ENCODE measurements at regions not wholly inside any gene's neighbourhood (a gene's known extent, or its start where the extent isn't known, plus 50 kb on each side); places are given as distances from the start of the nearest gene placed in this dataset.

GRCh38 chr1:72915581-72915980 lies 633.2 kb upstream of the NEGR1 start:
- 21 to 26% (median 25%) methylated on average over 6 of the region's 6 CpGs for WGBS, 4 donors
- Histone ChIP-seq H3K27me3 (no peaks in the 10 kb centered on the region), H3K36me3 (no peaks in the 10 kb centered on the region), H3K9me3 (peaks cover 0 to 2% (median 0%) of the 10 kb centered on the region in 12 donors), H3K27ac (no peak overlapping the region), H3K4me1 (no peaks in the 10 kb centered on the region), H3K4me3 (no peak overlapping the region)
- DNase-seq (no peak), ATAC-seq (no peak)
- intact Hi-C loops (cut with DNase I), result no loop called here
- TF ChIP-seq CTCF (IDR thresholded peaks at IDR 0.05), result no peak
- no peak for TF ChIP-seq POLR2A (IDR thresholded peaks at IDR 0.05)

GRCh38 chr1:72911656-72912055 lies 629.3 kb upstream of the NEGR1 start:
- no peaks in the 10 kb centered on the region for H3K27me3 ChIP-seq
- peaks cover 0 to 7% (median 0%) of the 10 kb centered on the region in 12 donors for H3K9me3 ChIP-seq
- no peak for ATAC-seq
- no peak overlapping the region for H3K4me3 ChIP-seq
- TF ChIP-seq POLR2A (IDR thresholded peaks at IDR 0.05) (no peak), CTCF (IDR thresholded peaks at IDR 0.05) (no peak)
- no peaks in the 10 kb centered on the region for H3K36me3 ChIP-seq
- WGBS, 4 donors, result 62 to 77% (median 64%) methylated on average over 3 of the region's 3 CpGs
- intact Hi-C loops (cut with DNase I), result no loop called here
- H3K27ac ChIP-seq, result no peak overlapping the region
- DNase-seq, result no peak
- H3K4me1 ChIP-seq, result no peaks in the 10 kb centered on the region

- H3K4me1 ChIP-seq, result no peaks in the 10 kb centered on the region
- no peaks in the 10 kb centered on the region for H3K36me3 ChIP-seq
- intact Hi-C loops (cut with DNase I), result no loop called here
- H3K27ac ChIP-seq, result no peak overlapping the region
- H3K27me3 ChIP-seq, result no peaks in the 10 kb centered on the region
- H3K9me3 ChIP-seq, result no peaks in the 10 kb centered on the region
- DNase-seq (no peak), ATAC-seq (no peak)
- no peak overlapping the region for H3K4me3 ChIP-seq
- TF ChIP-seq POLR2A (IDR thresholded peaks at IDR 0.05) (no peak), CTCF (IDR thresholded peaks at IDR 0.05) (no peak)
Observed at GRCh38 chr1:72896256-72896655, 613.9 kb upstream of the NEGR1 start.

GRCh38 chr1:72892461-72892860 lies 610.1 kb upstream of the NEGR1 start:
- 31 to 56% (median 40%) methylated on average over 1 of the region's 1 CpG for WGBS, 4 donors

More at GRCh38 chr1:72892461-72892860, 610.1 kb upstream of the NEGR1 start:
- Histone ChIP-seq H3K27me3 (no peaks in the 10 kb centered on the region), H3K9me3 (no peaks in the 10 kb centered on the region), H3K4me3 (no peak overlapping the region), H3K4me1 (no peaks in the 10 kb centered on the region), H3K27ac (no peak overlapping the region), H3K36me3 (no peaks in the 10 kb centered on the region)
- TF ChIP-seq CTCF (IDR thresholded peaks at IDR 0.05) (no peak), POLR2A (IDR thresholded peaks at IDR 0.05) (no peak)
- intact Hi-C loops (cut with DNase I), result no loop called here
- no peak for ATAC-seq
- DNase-seq, result no peak

Data from heart left ventricle (tissue), 16 donors.